B cell (primary cell): ENCODE measurements at regions not wholly inside any gene's neighbourhood (a gene's known extent, or its start where the extent isn't known, plus 50 kb on each side); places are given as distances from the start of the nearest gene placed in this dataset.

ENCODE experiments used
- ATAC-seq: fragments of 200-7000 bp; cut with Tn5 transposase; one replicate; pipeline ENCODE4 v1.10.0; 2021; ENCODE audit warnings: low read depth, mild to moderate bottlenecking, moderate number of reproducible peaks, moderate library complexity
- CTCF ChIA-PET: fragments of 350-600 bp; sonication (Branson Sonifier 250); formaldehyde crosslinking; loops from one replicate; lab custom pipeline; 2021; ENCODE audit warnings: antibody characterized with exemption, inconsistent platforms; lab: Charles Lee
- POLR2A ChIA-PET: fragments of 350-600 bp; sonication (Branson Sonifier 250); formaldehyde crosslinking; loops from one replicate; lab custom pipeline; 2021; ENCODE audit warnings: antibody characterized with exemption; lab: Charles Lee
- DNase-seq: peaks from one replicate; pipeline ENCODE4 v3.0.0; 2013
- H2AFZ ChIP-seq: 2 replicates; pipeline ENCODE4 v1.6.1; 2012; ENCODE audit warnings: mild to moderate bottlenecking, low read depth, low read length; ENCODE audit not compliant: insufficient read depth, poor library complexity, severe bottlenecking
- H3K27ac ChIP-seq, 2 donors: 1 replicate in 1 of 2; 2 replicates in 1 of 2; pipeline ENCODE4 v1.5.1; 2012 to 2013; ENCODE audit warnings: low read length in 2 of 2, mild to moderate bottlenecking in 2 of 2, moderate library complexity in 1 of 2
- H3K27me3 ChIP-seq, 4 experiments: fragments of 200-600 bp in 1 of 4; sonication (generic) in 1 of 4; replicated peaks in 1 of 4; 1 replicate in 2 of 4; 2 replicates in 2 of 4; pipeline versions ENCODE4 v1.6.1 to v1.7.0; 2013 to 2016; ENCODE audit warnings: low read length in 3 of 4, mild to moderate bottlenecking in 2 of 4, mixed read lengths in 1 of 4, moderate library complexity in 1 of 4; ENCODE audit not compliant: insufficient read depth in 4 of 4, control insufficient read depth in 3 of 4; ENCODE audit errors: control extremely low read depth in 1 of 4
- H3K36me3 ChIP-seq, 2 experiments: replicated peaks in 1 of 2; 1 replicate in 1 of 2; 2 replicates in 1 of 2; pipeline versions ENCODE4 v1.6.1 to v1.7.1; 2013; ENCODE audit warnings: low read length in 1 of 2; ENCODE audit not compliant: insufficient read depth in 2 of 2, control insufficient read depth in 1 of 2; ENCODE audit errors: control extremely low read depth in 1 of 2, extremely low read depth in 1 of 2
- H3K4me1 ChIP-seq, 2 donors: fragments of 200-600 bp in 1 of 2; sonication (generic) in 1 of 2; 1 replicate in 1 of 2; 2 replicates in 1 of 2; pipeline versions ENCODE4 v1.5.1 to v1.6.1; 2013 to 2017; ENCODE audit warnings: low read length in 2 of 2; ENCODE audit not compliant: control insufficient read depth in 2 of 2, insufficient read depth in 2 of 2
- H3K4me2 ChIP-seq: replicated peaks from 2 replicates; pipeline ENCODE3; 2012; ENCODE audit warnings: mild to moderate bottlenecking, low read depth, low read length; ENCODE audit not compliant: poor library complexity, severe bottlenecking
- H3K4me3 ChIP-seq, 5 experiments: fragments of 200-600 bp in 1 of 5; sonication (generic) in 1 of 5; 1 replicate in 3 of 5; 2 replicates in 2 of 5; pipeline versions ENCODE4 v1.5.1 to v1.7.0; 2011 to 2016; ENCODE audit warnings: low read length in 4 of 5, mild to moderate bottlenecking in 4 of 5, low read depth in 2 of 5, control low read depth in 1 of 5, moderate library complexity in 1 of 5; ENCODE audit not compliant: insufficient read depth in 1 of 5; ENCODE audit errors: control extremely low read depth in 1 of 5, extremely low read depth in 1 of 5
- H3K79me2 ChIP-seq: fragments of 200-600 bp; sonication (generic); one replicate; pipeline ENCODE4 v1.6.0; 2016; ENCODE audit warnings: low read length; ENCODE audit not compliant: control insufficient read depth, insufficient read depth
- H3K9ac ChIP-seq: fragments of 200-600 bp; sonication (generic); 2 replicates; pipeline ENCODE4 v1.6.1; 2017; ENCODE audit warnings: mild to moderate bottlenecking, low read length, moderate library complexity
- H3K9me3 ChIP-seq, 3 donors: one replicate each; pipeline versions ENCODE4 v1.6.1 to v1.7.1; 2013; ENCODE audit warnings: low read length in 2 of 3; ENCODE audit not compliant: control insufficient read depth in 2 of 3, insufficient read depth in 1 of 3; ENCODE audit errors: control extremely low read depth in 1 of 3
- H4K20me1 ChIP-seq: 2 replicates; pipeline ENCODE4 v1.6.0; 2012; ENCODE audit warnings: mild to moderate bottlenecking, low read length; ENCODE audit not compliant: insufficient read depth, control insufficient read depth, poor library complexity, severe bottlenecking
- H3K27ac Mint-ChIP-seq: one replicate; pipeline ENCODE4 v1.8.0; 2021; ENCODE audit warnings: mixed read lengths
- H3K27me3 Mint-ChIP-seq: one replicate; pipeline ENCODE4 v1.8.0; 2021; ENCODE audit warnings: mixed read lengths
- H3K4me1 Mint-ChIP-seq: one replicate; pipeline ENCODE4 v1.8.0; 2021; ENCODE audit warnings: mixed read lengths
- H3K4me3 Mint-ChIP-seq: one replicate; pipeline ENCODE4 v1.8.0; 2021; ENCODE audit warnings: mixed read lengths
- H3K9me3 Mint-ChIP-seq: one replicate; pipeline ENCODE4 v1.8.0; 2022; ENCODE audit warnings: mixed read lengths; ENCODE audit not compliant: insufficient read depth
- EZH2 ChIP-seq: IDR thresholded peaks from 2 replicates; pipeline ENCODE4 v1.6.1; 2012; ENCODE audit warnings: borderline replicate concordance, low read depth, mild to moderate bottlenecking, moderate library complexity, low read length; ENCODE audit not compliant: insufficient read depth, poor library complexity, severe bottlenecking
- WGBS: methylation state at CpG from one replicate; pipeline ENCODE4 v1.1.5; 2013; ENCODE audit warnings: missing lambda C conversion rate; ENCODE audit not compliant: insufficient coverage; 5-methylcytosine and 5-hydroxymethylcytosine counted together
- intact Hi-C: fragments of 100-400 bp; cut with micrococcal nuclease; formaldehyde crosslinking; loops from one replicate; pipeline ENCODE4 v1.10.0; 2022
- TF ChIP-seq, protein P1 (sequence below): fragments of 200-600 bp; IDR thresholded peaks from one replicate; pipeline ENCODE4 v1.8.0; 2022; ENCODE audit warnings: antibody characterized with exemption, mild to moderate bottlenecking

DNA sequence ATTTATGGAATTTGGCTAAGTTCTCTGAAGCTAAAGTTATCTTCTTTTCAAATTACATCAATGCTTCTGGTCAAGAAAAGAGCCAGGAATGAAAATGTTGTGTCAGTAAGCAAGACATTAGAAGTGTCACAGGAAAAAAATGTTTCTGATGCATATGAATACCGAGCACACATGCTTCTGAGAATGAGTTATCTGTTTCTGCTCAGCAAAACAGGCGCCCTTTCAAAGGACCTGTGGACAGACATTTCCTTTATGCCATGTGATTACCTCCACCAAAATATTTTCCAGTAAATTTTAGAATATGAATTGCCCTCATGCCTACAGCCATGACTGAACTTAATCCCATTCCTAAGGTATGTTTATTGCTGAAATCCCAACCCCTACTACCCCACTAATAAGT, 55.4 kb upstream of the RNF180 start:
- Mint-ChIP-seq H3K27ac (no peak overlapping the region), H3K4me1 (no peaks in the 10 kb centered on the region), H3K9me3 (peaks cover 8% of the 10 kb centered on the region), H3K27me3 (no peaks in the 10 kb centered on the region), H3K4me3 (no peak overlapping the region)
- Histone ChIP-seq H3K36me3 (no peaks in the 10 kb centered on the region), H3K79me2 (no peaks in the 10 kb centered on the region), H2AFZ (no peak overlapping the region), H3K4me2 (no peak overlapping the region), H3K9ac (no peak overlapping the region), H3K27me3 (no peaks in the 10 kb centered on the region), H3K4me1 (no peaks in the 10 kb centered on the region), H3K9me3 (peaks cover 0 to 3% (median 0%) of the 10 kb centered on the region in 3 donors), H3K4me3 (no peak overlapping the region), H3K27ac (no peak overlapping the region), H4K20me1 (no peaks in the 10 kb centered on the region)
- ATAC-seq (no peak), DNase-seq (no peak)
- POLR2A ChIA-PET = no interaction called here
- intact Hi-C loops = no loop called here
- 50% methylated on average over 1 of the region's 2 CpGs for WGBS
- TF ChIP-seq, protein P1, sequence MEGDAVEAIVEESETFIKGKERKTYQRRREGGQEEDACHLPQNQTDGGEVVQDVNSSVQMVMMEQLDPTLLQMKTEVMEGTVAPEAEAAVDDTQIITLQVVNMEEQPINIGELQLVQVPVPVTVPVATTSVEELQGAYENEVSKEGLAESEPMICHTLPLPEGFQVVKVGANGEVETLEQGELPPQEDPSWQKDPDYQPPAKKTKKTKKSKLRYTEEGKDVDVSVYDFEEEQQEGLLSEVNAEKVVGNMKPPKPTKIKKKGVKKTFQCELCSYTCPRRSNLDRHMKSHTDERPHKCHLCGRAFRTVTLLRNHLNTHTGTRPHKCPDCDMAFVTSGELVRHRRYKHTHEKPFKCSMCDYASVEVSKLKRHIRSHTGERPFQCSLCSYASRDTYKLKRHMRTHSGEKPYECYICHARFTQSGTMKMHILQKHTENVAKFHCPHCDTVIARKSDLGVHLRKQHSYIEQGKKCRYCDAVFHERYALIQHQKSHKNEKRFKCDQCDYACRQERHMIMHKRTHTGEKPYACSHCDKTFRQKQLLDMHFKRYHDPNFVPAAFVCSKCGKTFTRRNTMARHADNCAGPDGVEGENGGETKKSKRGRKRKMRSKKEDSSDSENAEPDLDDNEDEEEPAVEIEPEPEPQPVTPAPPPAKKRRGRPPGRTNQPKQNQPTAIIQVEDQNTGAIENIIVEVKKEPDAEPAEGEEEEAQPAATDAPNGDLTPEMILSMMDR = no peak
- TF ChIP-seq EZH2 = no peak
- CTCF ChIA-PET = no interaction called here

DNA sequence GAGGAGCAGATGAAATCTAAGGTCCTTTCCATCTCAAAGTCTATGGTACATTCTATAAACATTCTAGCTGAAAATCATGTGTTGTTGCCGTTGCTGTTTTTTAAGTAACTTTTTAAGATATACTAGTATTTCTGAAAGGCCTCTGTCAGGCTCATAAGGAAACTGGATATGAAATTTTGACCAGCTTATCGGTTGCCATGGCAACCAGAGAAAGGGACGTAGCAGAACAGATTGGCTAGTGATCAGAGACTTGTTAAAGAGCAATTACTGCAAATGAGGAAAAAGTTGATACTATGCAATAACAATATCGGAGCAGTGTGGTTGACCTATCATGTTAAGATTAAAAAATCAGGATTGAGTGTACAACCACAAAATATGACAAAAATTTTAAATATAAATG, 57.0 kb upstream of the RNF180 start:
- 71% methylated on average over 2 of the region's 4 CpGs for WGBS
- H3K9me3 ChIP-seq = peaks cover 0 to 3% (median 0%) of the 10 kb centered on the region in 3 donors
- no peak overlapping the region for H3K4me3 ChIP-seq
- H3K4me1 Mint-ChIP-seq = no peaks in the 10 kb centered on the region
- no peaks in the 10 kb centered on the region for H3K27me3 ChIP-seq
- no peak overlapping the region for H3K27ac Mint-ChIP-seq
- H3K27me3 Mint-ChIP-seq = no peaks in the 10 kb centered on the region
- no peaks in the 10 kb centered on the region for H4K20me1 ChIP-seq
- DNase-seq (no peak), ATAC-seq (no peak)
- H3K79me2 ChIP-seq = no peaks in the 10 kb centered on the region
- H3K4me2 ChIP-seq = no peak overlapping the region
- TF ChIP-seq EZH2 = no peak
- TF ChIP-seq, protein P1 = no peak
- H3K36me3 ChIP-seq = no peaks in the 10 kb centered on the region
- H3K9me3 Mint-ChIP-seq = peaks cover 10% of the 10 kb centered on the region
- H3K4me1 ChIP-seq = no peaks in the 10 kb centered on the region
- ChIA-PET CTCF (no interaction called here), POLR2A (no interaction called here)
- H3K27ac ChIP-seq = no peak overlapping the region
- intact Hi-C loops = no loop called here
- no peak overlapping the region for H2AFZ ChIP-seq
- no peak overlapping the region for H3K4me3 Mint-ChIP-seq
- no peak overlapping the region for H3K9ac ChIP-seq
